Esophagus muscularis mucosa (tissue), 4 donors: ENCODE measurements at regions not wholly inside any gene's neighbourhood (a gene's known extent, or its start where the extent isn't known, plus 50 kb on each side); places are given as distances from the start of the nearest gene placed in this dataset.

Source experiments
- DNase-seq: peaks from one replicate; pipeline ENCODE4 v3.0.0-alpha.2; 2017; ENCODE audit errors: extremely low spot score
- H3K27ac ChIP-seq, 4 donors: fragments of 200-600 bp; sonication (generic); replicated peaks in 1 of 4; 1 replicate in 3 of 4; 2 replicates in 1 of 4; pipeline ENCODE4 v1.5.1; 2016 to 2019; ENCODE audit warnings: mild to moderate bottlenecking in 1 of 4
- H3K27me3 ChIP-seq, 4 donors: fragments of 200-600 bp; sonication (generic); one replicate each; pipeline versions ENCODE4 v1.5.1 to v1.6.0; 2016 to 2019
- H3K36me3 ChIP-seq, 4 donors: fragments of 200-600 bp; sonication (generic); one replicate each; pipeline ENCODE4 v1.5.1; 2016 to 2019
- H3K4me1 ChIP-seq, 4 donors: fragments of 200-600 bp; sonication (generic); one replicate each; pipeline ENCODE4 v1.5.1; 2016 to 2019
- H3K4me3 ChIP-seq, 4 donors: fragments of 200-600 bp; sonication (generic); 1 replicate in 2 of 4; 2 replicates in 2 of 4; pipeline ENCODE4 v1.5.1; 2016 to 2019; ENCODE audit warnings: mild to moderate bottlenecking in 4 of 4, moderate library complexity in 1 of 4
- H3K9me3 ChIP-seq, 4 donors: fragments of 200-600 bp; sonication (generic); 1 replicate in 3 of 4; 2 replicates in 1 of 4; pipeline ENCODE4 v1.5.1; 2016 to 2019
- CTCF ChIP-seq, 3 experiments: fragments of 200-600 bp in 2 of 3; fragments of 450-650 bp in 1 of 3; sonication (generic) in 2 of 3; IDR thresholded peaks; one replicate each; pipeline ENCODE4 v1.5.1; 2017 to 2019; ENCODE audit warnings: antibody characterized with exemption in 3 of 3, mild to moderate bottlenecking in 2 of 3, moderate library complexity in 1 of 3
- EP300 ChIP-seq: sonication (generic); formaldehyde crosslinking; IDR thresholded peaks from one replicate; pipeline ENCODE4 v1.6.1; 2017; ENCODE audit warnings: antibody characterized with exemption
- POLR2A ChIP-seq: fragments of 450-650 bp; IDR thresholded peaks from one replicate; pipeline ENCODE4 v1.6.1; 2017; ENCODE audit warnings: antibody characterized with exemption, moderate library complexity, mild to moderate bottlenecking, low read depth
- POLR2AphosphoS5 ChIP-seq, 2 donors: sonication (generic); formaldehyde crosslinking; IDR thresholded peaks; one replicate each; pipeline ENCODE4 v1.6.1; 2017; ENCODE audit warnings: antibody characterized with exemption in 2 of 2
- WGBS: methylation state at CpG from one replicate; pipeline ENCODE4 v1.1.5; 2018; 5-methylcytosine and 5-hydroxymethylcytosine counted together
- intact Hi-C: fragments of 100-400 bp; cut with DNase I; formaldehyde crosslinking; loops from one replicate; pipeline ENCODE4 v1.15.1; 2023

GRCh38 chr3:101950510-101950909, 101.2 kb downstream of the NFKBIZ start:
- no peaks in the 10 kb centered on the region for H3K36me3 ChIP-seq
- no peak overlapping the region for H3K27ac ChIP-seq
- no peaks in the 10 kb centered on the region for H3K9me3 ChIP-seq
- no peak overlapping the region for H3K4me3 ChIP-seq
- no peaks in the 10 kb centered on the region for H3K4me1 ChIP-seq
- TF ChIP-seq POLR2AphosphoS5 (IDR thresholded peaks at IDR 0.05) (no peak), POLR2A (no peak), EP300 (no peak), CTCF (IDR thresholded peaks at IDR 0.05) (no peak)
- intact Hi-C loops: no loop called here
- H3K27me3 ChIP-seq: no peaks in the 10 kb centered on the region
- 82% methylated on average over 4 of the region's 4 CpGs for WGBS
- no peak for DNase-seq

GRCh38 chr3:101950985-101951733, 101.8 kb downstream of the NFKBIZ start:
- Histone ChIP-seq H3K36me3 (no peaks in the 10 kb centered on the region), H3K27me3 (no peaks in the 10 kb centered on the region), H3K27ac (no peak overlapping the region), H3K9me3 (no peaks in the 10 kb centered on the region), H3K4me3 (no peak overlapping the region), H3K4me1 (no peaks in the 10 kb centered on the region)
- no peak for TF ChIP-seq POLR2A
- TF ChIP-seq EP300: no peak
- TF ChIP-seq POLR2AphosphoS5 (IDR thresholded peaks at IDR 0.05): no peak
- no peak for TF ChIP-seq CTCF (IDR thresholded peaks at IDR 0.05)
- no peak for DNase-seq
- intact Hi-C loops: no loop called here
- 100% methylated on average over 1 of the region's 1 CpG for WGBS

- no peak overlapping the region for H3K27ac ChIP-seq
- no peaks in the 10 kb centered on the region for H3K36me3 ChIP-seq
- no peak for TF ChIP-seq EP300
- DNase-seq: no peak
- intact Hi-C loops: no loop called here
- 73% methylated on average over 6 of the region's 6 CpGs for WGBS
- no peaks in the 10 kb centered on the region for H3K27me3 ChIP-seq
- H3K4me3 ChIP-seq: no peak overlapping the region
- no peaks in the 10 kb centered on the region for H3K9me3 ChIP-seq
- no peaks in the 10 kb centered on the region for H3K4me1 ChIP-seq
Measured at GRCh38 chr3:101954361-101954760, 105.0 kb downstream of the NFKBIZ start.

- DNase-seq: no peak
- H3K27me3 ChIP-seq: no peaks in the 10 kb centered on the region
- H3K27ac ChIP-seq: no peak overlapping the region
- TF ChIP-seq POLR2A (no peak), POLR2AphosphoS5 (IDR thresholded peaks at IDR 0.05) (no peak), EP300 (no peak), CTCF (IDR thresholded peaks at IDR 0.05) (no peak)
- WGBS: 52% methylated on average over 3 of the region's 3 CpGs
- H3K9me3 ChIP-seq: no peaks in the 10 kb centered on the region
- no peaks in the 10 kb centered on the region for H3K4me1 ChIP-seq
- no peak overlapping the region for H3K4me3 ChIP-seq
- intact Hi-C loops: no loop called here
- H3K36me3 ChIP-seq: no peaks in the 10 kb centered on the region
Measured at GRCh38 chr3:101954936-101955335, 105.6 kb downstream of the NFKBIZ start.

- no peaks in the 10 kb centered on the region for H3K36me3 ChIP-seq
- WGBS: 50% methylated on average over 1 of the region's 1 CpG
Measured at GRCh38 chr3:101962055-101962454, 112.7 kb downstream of the NFKBIZ start.

More at GRCh38 chr3:101962055-101962454, 112.7 kb downstream of the NFKBIZ start:
- Histone ChIP-seq H3K27ac (no peak overlapping the region), H3K4me3 (no peak overlapping the region), H3K4me1 (peaks cover 0 to 5% (median 0%) of the 10 kb centered on the region in 4 donors), H3K9me3 (peaks cover 0 to 7% (median 0%) of the 10 kb centered on the region in 4 donors), H3K27me3 (no peaks in the 10 kb centered on the region)
- TF ChIP-seq POLR2AphosphoS5 (IDR thresholded peaks at IDR 0.05) (no peak), EP300 (no peak), POLR2A (no peak), CTCF (IDR thresholded peaks at IDR 0.05) (no peak)
- no peak for DNase-seq
- intact Hi-C loops: no loop called here
